ENCODE measurements at regions not wholly inside any gene's neighbourhood (a gene's known extent, or its start where the extent isn't known, plus 50 kb on each side); places are given as distances from the start of the nearest gene placed in this dataset.
"Not testable (repeated sequence)": the region's sequence is repeated elsewhere in the genome, so short reads cannot be mapped to it uniquely, and the experiment has no call there.

GRCh38 chr3:152595975-152596821 is 238.7 kb upstream of the P2RY1 start:
- H3K27me3 ChIP-seq (ENCODE audit: insufficient read depth, poor library complexity, severe bottlenecking) = no peaks in the 10 kb centered on the region
- DNase-seq (ENCODE audit: low spot score) = no peak
- no peaks in the 10 kb centered on the region for H3K9me3 ChIP-seq (ENCODE audit: severe bottlenecking)
- no peak overlapping the region for H3K27ac ChIP-seq (ENCODE audit: poor library complexity, severe bottlenecking)
- ATAC-seq (ENCODE audit: low read depth) = no peak
- H3K36me3 ChIP-seq (ENCODE audit: low read depth) = no peaks in the 10 kb centered on the region
- no peak overlapping the region for H3K4me3 ChIP-seq (ENCODE audit: severe bottlenecking)
- no peaks in the 10 kb centered on the region for H3K4me1 ChIP-seq (ENCODE audit: insufficient read depth, poor library complexity, severe bottlenecking)
- no peak for TF ChIP-seq CTCF (IDR thresholded peaks at IDR 0.05; ENCODE audit: poor library complexity, severe bottlenecking)

- not testable (repeated sequence) for H3K27ac ChIP-seq (ENCODE audit: poor library complexity, severe bottlenecking); ATAC-seq (ENCODE audit: low read depth); DNase-seq (ENCODE audit: low spot score); H3K9me3 ChIP-seq (ENCODE audit: severe bottlenecking); H3K4me3 ChIP-seq (ENCODE audit: severe bottlenecking); H3K36me3 ChIP-seq (ENCODE audit: low read depth); H3K4me1 ChIP-seq (ENCODE audit: insufficient read depth, poor library complexity, severe bottlenecking); H3K27me3 ChIP-seq (ENCODE audit: insufficient read depth, poor library complexity, severe bottlenecking)
These were observed 238.1 kb upstream of the P2RY1 start for GRCh38 chr3:152596832-152597231.

- peaks cover 2% of the 10 kb centered on the region for H3K9me3 ChIP-seq (ENCODE audit: severe bottlenecking)
- ATAC-seq (ENCODE audit: low read depth) (no peak), DNase-seq (ENCODE audit: low spot score) (no peak)
- no peak overlapping the region for H3K27ac ChIP-seq (ENCODE audit: poor library complexity, severe bottlenecking)
- no peaks in the 10 kb centered on the region for H3K27me3 ChIP-seq (ENCODE audit: insufficient read depth, poor library complexity, severe bottlenecking)
- H3K4me1 ChIP-seq (ENCODE audit: insufficient read depth, poor library complexity, severe bottlenecking) = no peaks in the 10 kb centered on the region
- H3K36me3 ChIP-seq (ENCODE audit: low read depth) = no peaks in the 10 kb centered on the region
- no peak overlapping the region for H3K4me3 ChIP-seq (ENCODE audit: severe bottlenecking)
- TF ChIP-seq CTCF (IDR thresholded peaks at IDR 0.05; ENCODE audit: poor library complexity, severe bottlenecking) = no peak
These were observed 228.8 kb upstream of the P2RY1 start for GRCh38 chr3:152606146-152606545.

GRCh38 chr3:152607179-152607578 is 227.8 kb upstream of the P2RY1 start:
- Histone ChIP-seq H3K36me3 (ENCODE audit: low read depth) (no peaks in the 10 kb centered on the region), H3K4me1 (ENCODE audit: insufficient read depth, poor library complexity, severe bottlenecking) (no peaks in the 10 kb centered on the region), H3K9me3 (ENCODE audit: severe bottlenecking) (peaks cover 2% of the 10 kb centered on the region), H3K4me3 (ENCODE audit: severe bottlenecking) (no peak overlapping the region), H3K27me3 (ENCODE audit: insufficient read depth, poor library complexity, severe bottlenecking) (no peaks in the 10 kb centered on the region), H3K27ac (ENCODE audit: poor library complexity, severe bottlenecking) (no peak overlapping the region)
- no peak for TF ChIP-seq CTCF (IDR thresholded peaks at IDR 0.05; ENCODE audit: poor library complexity, severe bottlenecking)
- ATAC-seq (ENCODE audit: low read depth) (no peak), DNase-seq (ENCODE audit: low spot score) (no peak)

GRCh38 chr3:152608696-152609594 is 226.0 kb upstream of the P2RY1 start:
- Histone ChIP-seq H3K27me3 (ENCODE audit: insufficient read depth, poor library complexity, severe bottlenecking) (no peaks in the 10 kb centered on the region), H3K9me3 (ENCODE audit: severe bottlenecking) (no peaks in the 10 kb centered on the region), H3K4me3 (ENCODE audit: severe bottlenecking) (no peak overlapping the region), H3K4me1 (ENCODE audit: insufficient read depth, poor library complexity, severe bottlenecking) (no peaks in the 10 kb centered on the region), H3K27ac (ENCODE audit: poor library complexity, severe bottlenecking) (no peak overlapping the region), H3K36me3 (ENCODE audit: low read depth) (no peaks in the 10 kb centered on the region)
- ATAC-seq (ENCODE audit: low read depth) = no peak
- no peak for DNase-seq (ENCODE audit: low spot score)
- TF ChIP-seq CTCF (IDR thresholded peaks at IDR 0.05; ENCODE audit: poor library complexity, severe bottlenecking) = no peak
